Mesenchymal stem cell (in vitro differentiated cells and primary cell): ENCODE measurements at regions not wholly inside any gene's neighbourhood (a gene's known extent, or its start where the extent isn't known, plus 50 kb on each side); places are given as distances from the start of the nearest gene placed in this dataset.

Experiments used
- DNase-seq: peaks from one replicate; pipeline ENCODE4 v3.0.0-alpha.2; 2013
- H2AFZ ChIP-seq: one replicate; pipeline ENCODE4 v1.6.1; 2013; ENCODE audit warnings: low read depth, mild to moderate bottlenecking, control low read depth, inconsistent platforms, low read length, moderate library complexity
- H2AK5ac ChIP-seq: 2 replicates; pipeline ENCODE4 v1.6.1; 2013; ENCODE audit warnings: low read length, moderate library complexity, mild to moderate bottlenecking, inconsistent platforms; ENCODE audit not compliant: severe bottlenecking
- H2BK120ac ChIP-seq: one replicate; pipeline ENCODE4 v1.6.1; 2013; ENCODE audit warnings: low read depth, mild to moderate bottlenecking, inconsistent platforms, low read length, moderate library complexity
- H2BK12ac ChIP-seq, 2 experiments: one replicate each; pipeline ENCODE4 v1.6.1; 2013; ENCODE audit warnings: inconsistent platforms in 2 of 2, low read length in 2 of 2, mild to moderate bottlenecking in 2 of 2, moderate library complexity in 2 of 2, control low read depth in 1 of 2
- H2BK15ac ChIP-seq: one replicate; pipeline ENCODE4 v1.6.1; 2013; ENCODE audit warnings: mild to moderate bottlenecking, low read depth, inconsistent platforms; ENCODE audit not compliant: poor library complexity, severe bottlenecking
- H2BK5ac ChIP-seq: 2 replicates; pipeline ENCODE4 v1.6.1; 2013; ENCODE audit warnings: low read depth, mild to moderate bottlenecking, low read length, control low read depth, inconsistent platforms; ENCODE audit not compliant: poor library complexity, severe bottlenecking
- H3K14ac ChIP-seq, 2 experiments: one replicate each; pipeline ENCODE4 v1.6.1; 2013; ENCODE audit warnings: inconsistent platforms in 2 of 2, low read length in 2 of 2, control low read depth in 1 of 2, mild to moderate bottlenecking in 1 of 2, moderate library complexity in 1 of 2
- H3K18ac ChIP-seq, 2 experiments: one replicate each; pipeline ENCODE4 v1.6.1; 2013; ENCODE audit warnings: inconsistent platforms in 2 of 2, low read length in 2 of 2, control low read depth in 1 of 2, low read depth in 1 of 2, mild to moderate bottlenecking in 1 of 2
- H3K23ac ChIP-seq, 2 experiments: one replicate each; pipeline ENCODE4 v1.6.1; 2013; ENCODE audit warnings: inconsistent platforms in 2 of 2, low read length in 2 of 2, mild to moderate bottlenecking in 2 of 2, moderate library complexity in 2 of 2, control low read depth in 1 of 2
- H3K27ac ChIP-seq: 2 replicates; pipeline ENCODE4 v1.5.1; 2013; ENCODE audit warnings: mild to moderate bottlenecking, moderate library complexity, low read length, control low read depth, inconsistent platforms; ENCODE audit not compliant: poor library complexity, severe bottlenecking
- H3K27me3 ChIP-seq, 2 experiments: 2 replicates each; pipeline versions ENCODE4 v1.6.1 to v1.7.0; 2013; ENCODE audit warnings: low read length in 2 of 2, mild to moderate bottlenecking in 2 of 2, moderate library complexity in 2 of 2, control low read depth in 1 of 2, inconsistent platforms in 1 of 2; ENCODE audit not compliant: control insufficient read depth in 1 of 2, insufficient read depth in 1 of 2
- H3K36me3 ChIP-seq, 2 experiments: 2 replicates each; pipeline versions ENCODE4 v1.6.1 to v1.7.0; 2013; ENCODE audit warnings: low read length in 2 of 2, control low read depth in 1 of 2, inconsistent platforms in 1 of 2, low read depth in 1 of 2, mild to moderate bottlenecking in 1 of 2; ENCODE audit not compliant: insufficient read depth in 2 of 2, control insufficient read depth in 1 of 2
- H3K4ac ChIP-seq, 2 experiments: one replicate each; pipeline ENCODE4 v1.6.1; 2013; ENCODE audit warnings: inconsistent platforms in 2 of 2, low read length in 2 of 2, mild to moderate bottlenecking in 2 of 2, moderate library complexity in 2 of 2, control low read depth in 1 of 2, low read depth in 1 of 2
- H3K4me1 ChIP-seq: 2 replicates; pipeline ENCODE4 v1.6.1; 2013; ENCODE audit warnings: low read depth, low read length, control low read depth; ENCODE audit not compliant: control insufficient read depth, insufficient read depth
- H3K4me2 ChIP-seq: 2 replicates; pipeline ENCODE4 v1.6.1; 2013; ENCODE audit warnings: low read length, mild to moderate bottlenecking, inconsistent platforms; ENCODE audit not compliant: poor library complexity, severe bottlenecking
- H3K4me3 ChIP-seq, 2 experiments: 2 replicates each; pipeline versions ENCODE4 v1.5.1 to v1.7.0; 2013; ENCODE audit warnings: low read length in 2 of 2, mild to moderate bottlenecking in 2 of 2, control low read depth in 1 of 2, low read depth in 1 of 2; ENCODE audit not compliant: insufficient read depth in 1 of 2
- H3K79me1 ChIP-seq: replicated peaks from 2 replicates; pipeline ENCODE4 v1.6.1; 2013; ENCODE audit warnings: mild to moderate bottlenecking, control low read depth, low read length, inconsistent platforms; ENCODE audit not compliant: poor library complexity, severe bottlenecking
- H3K9ac ChIP-seq: 2 replicates; pipeline ENCODE4 v1.7.0; 2013; ENCODE audit warnings: mild to moderate bottlenecking, low read length, moderate library complexity
- H3K9me3 ChIP-seq: 2 replicates; pipeline ENCODE4 v1.7.0; 2013; ENCODE audit warnings: mild to moderate bottlenecking, low read length; ENCODE audit not compliant: control insufficient read depth
- H4K8ac ChIP-seq: one replicate; pipeline ENCODE4 v1.6.1; 2013; ENCODE audit warnings: inconsistent platforms, mild to moderate bottlenecking, low read length, moderate library complexity
- H4K91ac ChIP-seq: one replicate; pipeline ENCODE4 v1.6.1; 2013; ENCODE audit warnings: mild to moderate bottlenecking, low read length, inconsistent platforms
- WGBS: methylation state at CpG from one replicate; pipeline ENCODE4 v1.1.7; 2013; ENCODE audit warnings: mixed read lengths; 5-methylcytosine and 5-hydroxymethylcytosine counted together

GRCh38 chr2:64711252-64711800 is 57.6 kb upstream of the SERTAD2 start:
- Histone ChIP-seq H3K23ac (no peak overlapping the region), H2BK12ac (no peak overlapping the region), H2BK15ac (no peak overlapping the region), H2AK5ac (no peak overlapping the region), H2BK120ac (no peak overlapping the region), H3K14ac (no peak overlapping the region), H2BK5ac (no peak overlapping the region), H3K79me1 (peaks cover 11% of the 10 kb centered on the region), H3K27ac (no peak overlapping the region), H3K36me3 (peaks cover 0 to 37% of the 10 kb centered on the region in 2 experiments), H3K4ac (no peak overlapping the region), H3K9me3 (no peaks in the 10 kb centered on the region), H3K4me1 (no peaks in the 10 kb centered on the region), H4K8ac (no peak overlapping the region), H3K9ac (no peak overlapping the region), H3K18ac (no peak overlapping the region), H3K4me2 (no peak overlapping the region), H3K4me3 (no peak overlapping the region), H3K27me3 (no peaks in the 10 kb centered on the region), H4K91ac (no peak overlapping the region), H2AFZ (no peak overlapping the region)
- no peak for DNase-seq
- 85% methylated on average over 3 of the region's 7 CpGs for WGBS

DNA sequence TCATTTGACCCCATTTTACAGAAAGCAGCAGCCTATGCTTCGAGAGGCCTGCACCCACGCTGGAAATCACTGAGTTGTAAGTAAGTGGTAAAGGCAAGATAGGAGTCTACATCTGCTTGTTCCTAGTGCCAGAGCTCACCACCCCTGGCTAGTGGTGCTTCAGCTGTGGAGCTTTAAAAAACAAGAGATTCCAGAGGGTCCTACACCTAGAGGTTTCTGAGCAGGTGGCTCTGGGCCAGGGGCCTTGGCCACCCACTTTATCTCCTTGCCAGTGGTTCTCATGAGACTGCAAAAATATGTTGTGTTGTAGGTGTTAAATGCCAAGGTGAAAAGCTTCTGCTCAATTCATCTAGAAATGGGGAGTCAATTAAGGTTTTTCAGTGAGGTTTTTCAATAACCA is 60.0 kb upstream of the SERTAD2 start:
- no peak overlapping the region for H3K4me3 ChIP-seq
- H2AK5ac ChIP-seq, result peak overlapping the region; percentile 76
- no peak overlapping the region for H3K4me2 ChIP-seq
- no peaks in the 10 kb centered on the region for H3K27me3 ChIP-seq
- no peak overlapping the region for H2BK5ac ChIP-seq
- no peak overlapping the region for H2BK120ac ChIP-seq
- 94% methylated on average over 2 of the region's 2 CpGs for WGBS
- no peak overlapping the region for H3K4ac ChIP-seq
- no peak overlapping the region for H3K18ac ChIP-seq
- H3K27ac ChIP-seq, result no peak overlapping the region
- H4K91ac ChIP-seq, result no peak overlapping the region
- H2AFZ ChIP-seq, result no peak overlapping the region
- H3K9me3 ChIP-seq, result no peaks in the 10 kb centered on the region
- peaks cover 0 to 31% of the 10 kb centered on the region in 2 experiments for H3K36me3 ChIP-seq
- H3K14ac ChIP-seq, result no peak overlapping the region
- H3K9ac ChIP-seq, result no peak overlapping the region
- H3K23ac ChIP-seq, result no peak overlapping the region
- peaks cover 12% of the 10 kb centered on the region for H3K79me1 ChIP-seq
- H4K8ac ChIP-seq, result no peak overlapping the region
- no peaks in the 10 kb centered on the region for H3K4me1 ChIP-seq
- H2BK12ac ChIP-seq, result no peak overlapping the region
- no peak for DNase-seq
- H2BK15ac ChIP-seq, result no peak overlapping the region

GRCh38 chr2:64716569-64716968 is 62.9 kb upstream of the SERTAD2 start:
- H2BK120ac ChIP-seq, result no peak overlapping the region
- H2AK5ac ChIP-seq, result no peak overlapping the region
- no peak overlapping the region for H3K14ac ChIP-seq
- no peak for DNase-seq
- H3K4ac ChIP-seq, result no peak overlapping the region
- H4K8ac ChIP-seq, result no peak overlapping the region
- H3K23ac ChIP-seq, result no peak overlapping the region
- WGBS, result 98% methylated on average over 7 of the region's 7 CpGs
- no peak overlapping the region for H3K4me3 ChIP-seq
- no peaks in the 10 kb centered on the region for H3K9me3 ChIP-seq
- no peak overlapping the region for H2AFZ ChIP-seq
- H2BK12ac ChIP-seq, result no peak overlapping the region
- peaks cover 2% of the 10 kb centered on the region for H3K4me1 ChIP-seq
- no peak overlapping the region for H3K18ac ChIP-seq
- H4K91ac ChIP-seq, result no peak overlapping the region
- no peak overlapping the region for H3K9ac ChIP-seq
- no peak overlapping the region for H3K4me2 ChIP-seq
- no peak overlapping the region for H2BK15ac ChIP-seq
- no peak overlapping the region for H2BK5ac ChIP-seq
- no peak overlapping the region for H3K27ac ChIP-seq
- H3K79me1 ChIP-seq, result peaks cover 19% of the 10 kb centered on the region
- peaks cover 0 to 14% of the 10 kb centered on the region in 2 experiments for H3K36me3 ChIP-seq
- no peaks in the 10 kb centered on the region for H3K27me3 ChIP-seq

DNA sequence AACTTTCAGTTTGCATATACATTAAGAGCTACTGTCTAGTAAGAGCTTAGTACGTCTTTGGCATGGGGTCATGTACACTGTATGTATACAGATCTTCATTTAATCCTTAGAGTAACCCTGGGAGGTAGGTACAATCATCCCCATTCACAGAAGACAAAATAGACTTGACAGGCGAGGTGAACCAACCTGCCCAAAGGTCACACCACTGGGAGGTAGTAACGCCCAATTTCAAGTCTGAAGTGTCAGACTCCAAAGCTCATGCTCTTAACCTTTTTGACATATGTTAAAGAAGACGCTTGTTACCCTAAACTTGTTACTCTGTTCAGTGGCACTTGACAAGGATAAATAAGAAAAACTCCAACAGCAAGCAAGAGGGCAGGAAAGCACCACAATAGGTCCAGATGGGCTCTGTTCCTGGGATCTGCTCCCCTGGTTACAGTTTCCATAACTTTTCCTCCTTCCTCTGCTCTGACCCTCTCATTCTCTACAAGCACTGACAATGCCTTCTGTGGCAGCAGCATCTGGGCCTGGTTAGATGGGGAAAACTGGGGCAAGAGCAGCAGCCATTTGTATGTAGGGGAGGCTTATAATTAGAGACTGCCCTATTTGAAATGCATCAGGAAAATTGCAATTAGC is 64.7 kb upstream of the SERTAD2 start:
- Histone ChIP-seq H3K27ac (no peak overlapping the region), H3K4me3 (no peak overlapping the region), H2BK12ac (no peak overlapping the region), H2AK5ac (no peak overlapping the region), H3K14ac (no peak overlapping the region), H2AFZ (no peak overlapping the region), H3K79me1 (peaks cover 19% of the 10 kb centered on the region), H2BK5ac (no peak overlapping the region), H3K4me1 (peaks cover 2% of the 10 kb centered on the region), H3K4me2 (no peak overlapping the region), H3K23ac (no peak overlapping the region), H4K91ac (no peak overlapping the region), H3K18ac (no peak overlapping the region), H2BK15ac (no peak overlapping the region), H3K27me3 (no peaks in the 10 kb centered on the region), H3K9ac (no peak overlapping the region), H3K4ac (no peak overlapping the region), H2BK120ac (no peak overlapping the region), H3K36me3 (peaks cover 0 to 15% of the 10 kb centered on the region in 2 experiments), H3K9me3 (no peaks in the 10 kb centered on the region), H4K8ac (no peak overlapping the region)
- 85% methylated on average over 4 of the region's 4 CpGs for WGBS
- DNase-seq, result no peak
